Glomerular endothelial cell (primary cell): ENCODE measurements at regions not wholly inside any gene's neighbourhood (a gene's known extent, or its start where the extent isn't known, plus 50 kb on each side); places are given as distances from the start of the nearest gene placed in this dataset.

Source experiments
- DNase-seq: peaks from one replicate; pipeline ENCODE4 v3.0.0-alpha.2; 2011; ENCODE audit warnings: low read depth, low spot score; ENCODE audit errors: extremely low read depth

GRCh38 chr13:40069173-40070044 is 413.9 kb downstream of the COG6 start:
- peak; percentile 60 for DNase-seq

GRCh38 chr13:40070357-40070756 is 414.9 kb downstream of the COG6 start:
- no peak for DNase-seq

- DNase-seq: no peak
Observed at GRCh38 chr13:40072663-40073120, 417.2 kb downstream of the COG6 start.

GRCh38 chr13:40074338-40074737 is 418.9 kb downstream of the COG6 start:
- DNase-seq: no peak

- DNase-seq: no peak
Observed at GRCh38 chr13:40075281-40075680, 419.8 kb downstream of the COG6 start.

GRCh38 chr13:40076765-40077362 is 421.4 kb downstream of the COG6 start:
- no peak for DNase-seq

- no peak for DNase-seq
Observed at GRCh38 chr13:40077396-40078027, 422.1 kb downstream of the COG6 start.

- no peak for DNase-seq
Observed at GRCh38 chr13:40079721-40080120, 424.3 kb downstream of the COG6 start.

- DNase-seq: no peak
Observed at GRCh38 chr13:40080676-40081075, 425.2 kb downstream of the COG6 start.

- DNase-seq: peak; percentile 99
Observed at GRCh38 chr13:40082639-40083038, 427.2 kb downstream of the COG6 start.

GRCh38 chr13:40083841-40084240 is 428.4 kb downstream of the COG6 start:
- no peak for DNase-seq

GRCh38 chr13:40084934-40085333 is 429.5 kb downstream of the COG6 start:
- DNase-seq: no peak

- no peak for DNase-seq
Observed at GRCh38 chr13:40087091-40088002, 431.9 kb downstream of the COG6 start.

- no peak for DNase-seq
Observed at GRCh38 chr13:40094056-40094455, 438.6 kb downstream of the COG6 start.

GRCh38 chr13:40095695-40096356 is 440.4 kb downstream of the COG6 start:
- DNase-seq: no peak

- no peak for DNase-seq
Observed at GRCh38 chr13:40096357-40096901, 441.0 kb downstream of the COG6 start.

- DNase-seq: no peak
Observed at GRCh38 chr13:40098246-40098645, 442.8 kb downstream of the COG6 start.

GRCh38 chr13:40101708-40102359 is 446.4 kb downstream of the COG6 start:
- DNase-seq: no peak

GRCh38 chr13:40102360-40102727 is 446.9 kb downstream of the COG6 start:
- no peak for DNase-seq
